Activated T-cell treated with anti-CD3 and anti-CD28 coated beads, Interleukin-2, amount 50 U/mL, for 24 hours (primary cell): ENCODE measurements at regions not wholly inside any gene's neighbourhood (a gene's known extent, or its start where the extent isn't known, plus 50 kb on each side); places are given as distances from the start of the nearest gene placed in this dataset.

ENCODE experiments used
- DNase-seq: peaks from one replicate; pipeline ENCODE4 v3.0.0-alpha.2; 2020
- H3K27ac Mint-ChIP-seq: 2 replicates; pipeline ENCODE4 v1.8.0; 2020; ENCODE audit warnings: mild to moderate bottlenecking, mixed read lengths
- H3K27me3 Mint-ChIP-seq: 2 replicates; pipeline ENCODE4 v1.8.0; 2020; ENCODE audit warnings: mixed read lengths
- H3K36me3 Mint-ChIP-seq: 2 replicates; pipeline ENCODE4 v1.8.0; 2020; ENCODE audit warnings: low read depth, mixed read lengths
- H3K4me1 Mint-ChIP-seq: 2 replicates; pipeline ENCODE4 v1.8.0; 2020; ENCODE audit warnings: low read depth, mixed read lengths
- H3K4me3 Mint-ChIP-seq: 2 replicates; pipeline ENCODE4 v1.8.0; 2020; ENCODE audit warnings: mild to moderate bottlenecking, moderate library complexity, mixed read lengths
- H3K9me3 Mint-ChIP-seq: 2 replicates; pipeline ENCODE4 v1.8.0; 2020; ENCODE audit warnings: mixed read lengths

GRCh38 chr7:67604461-67605386 lies 608.1 kb downstream of the TYW1 start:
- no peak for DNase-seq
- Mint-ChIP-seq H3K9me3 (peaks cover 22% of the 10 kb centered on the region), H3K4me3 (no peak overlapping the region), H3K36me3 (no peaks in the 10 kb centered on the region), H3K27ac (no peak overlapping the region), H3K27me3 (no peaks in the 10 kb centered on the region), H3K4me1 (no peaks in the 10 kb centered on the region)

GRCh38 chr7:67608806-67609205 lies 612.2 kb downstream of the TYW1 start:
- DNase-seq: no peak
- Mint-ChIP-seq H3K4me1 (no peaks in the 10 kb centered on the region), H3K27me3 (no peaks in the 10 kb centered on the region), H3K27ac (no peak overlapping the region), H3K36me3 (no peaks in the 10 kb centered on the region), H3K9me3 (peaks cover 26% of the 10 kb centered on the region), H3K4me3 (no peak overlapping the region)

- no peaks in the 10 kb centered on the region for H3K36me3 Mint-ChIP-seq
- peaks cover 20% of the 10 kb centered on the region for H3K9me3 Mint-ChIP-seq
- H3K27ac Mint-ChIP-seq: no peak overlapping the region
- DNase-seq: no peak
- no peaks in the 10 kb centered on the region for H3K27me3 Mint-ChIP-seq
- no peaks in the 10 kb centered on the region for H3K4me1 Mint-ChIP-seq
- no peak overlapping the region for H3K4me3 Mint-ChIP-seq
Observed at GRCh38 chr7:67610897-67611296, 614.3 kb downstream of the TYW1 start.

- H3K27ac Mint-ChIP-seq: no peak overlapping the region
- peaks cover 16% of the 10 kb centered on the region for H3K9me3 Mint-ChIP-seq
- H3K4me1 Mint-ChIP-seq: no peaks in the 10 kb centered on the region
- H3K27me3 Mint-ChIP-seq: peaks cover 4% of the 10 kb centered on the region
- DNase-seq: no peak
- H3K36me3 Mint-ChIP-seq: no peaks in the 10 kb centered on the region
- no peak overlapping the region for H3K4me3 Mint-ChIP-seq
Observed at GRCh38 chr7:67614843-67615242, 618.2 kb downstream of the TYW1 start.

GRCh38 chr7:67616517-67616916 lies 619.9 kb downstream of the TYW1 start:
- Mint-ChIP-seq H3K9me3 (peaks cover 12% of the 10 kb centered on the region), H3K27me3 (peaks cover 6% of the 10 kb centered on the region), H3K4me3 (no peak overlapping the region), H3K36me3 (no peaks in the 10 kb centered on the region), H3K27ac (no peak overlapping the region), H3K4me1 (no peaks in the 10 kb centered on the region)
- no peak for DNase-seq

- H3K4me3 Mint-ChIP-seq: no peak overlapping the region
- H3K36me3 Mint-ChIP-seq: no peaks in the 10 kb centered on the region
- DNase-seq: no peak
- H3K27me3 Mint-ChIP-seq: peaks cover 6% of the 10 kb centered on the region
- peaks cover 6% of the 10 kb centered on the region for H3K9me3 Mint-ChIP-seq
- H3K4me1 Mint-ChIP-seq: no peaks in the 10 kb centered on the region
- no peak overlapping the region for H3K27ac Mint-ChIP-seq
Observed at GRCh38 chr7:67618556-67619162, 622.0 kb downstream of the TYW1 start.

GRCh38 chr7:67619175-67619574 lies 622.5 kb downstream of the TYW1 start:
- Mint-ChIP-seq H3K9me3 (peaks cover 1% of the 10 kb centered on the region), H3K4me1 (no peaks in the 10 kb centered on the region), H3K36me3 (no peaks in the 10 kb centered on the region), H3K27ac (no peak overlapping the region), H3K4me3 (no peak overlapping the region), H3K27me3 (peaks cover 6% of the 10 kb centered on the region)
- DNase-seq: no peak

- H3K4me1 Mint-ChIP-seq: peaks cover 2% of the 10 kb centered on the region
- no peak overlapping the region for H3K4me3 Mint-ChIP-seq
- no peak for DNase-seq
- peaks cover 6% of the 10 kb centered on the region for H3K27me3 Mint-ChIP-seq
- no peak overlapping the region for H3K27ac Mint-ChIP-seq
- H3K36me3 Mint-ChIP-seq: no peaks in the 10 kb centered on the region
- H3K9me3 Mint-ChIP-seq: no peaks in the 10 kb centered on the region
Observed at GRCh38 chr7:67620216-67620933, 623.7 kb downstream of the TYW1 start.

GRCh38 chr7:67621704-67622103 lies 625.1 kb downstream of the TYW1 start:
- Mint-ChIP-seq H3K9me3 (no peaks in the 10 kb centered on the region), H3K4me3 (no peak overlapping the region), H3K27me3 (peaks cover 6% of the 10 kb centered on the region), H3K4me1 (peaks cover 4% of the 10 kb centered on the region), H3K36me3 (no peaks in the 10 kb centered on the region), H3K27ac (no peak overlapping the region)
- DNase-seq: no peak

GRCh38 chr7:67625257-67625737 lies 628.7 kb downstream of the TYW1 start:
- Mint-ChIP-seq H3K27me3 (no peaks in the 10 kb centered on the region), H3K4me1 (peaks cover 4% of the 10 kb centered on the region), H3K9me3 (no peaks in the 10 kb centered on the region), H3K4me3 (no peak overlapping the region), H3K36me3 (no peaks in the 10 kb centered on the region), H3K27ac (no peak overlapping the region)
- DNase-seq: peak; percentile 36

GRCh38 chr7:67631476-67631875 lies 634.8 kb downstream of the TYW1 start:
- Mint-ChIP-seq H3K36me3 (no peaks in the 10 kb centered on the region), H3K27ac (no peak overlapping the region), H3K27me3 (no peaks in the 10 kb centered on the region), H3K4me1 (no peaks in the 10 kb centered on the region), H3K4me3 (no peak overlapping the region), H3K9me3 (no peaks in the 10 kb centered on the region)
- DNase-seq: no peak

GRCh38 chr7:67635271-67635670 lies 638.6 kb downstream of the TYW1 start:
- Mint-ChIP-seq H3K4me3 (no peak overlapping the region), H3K27me3 (no peaks in the 10 kb centered on the region), H3K9me3 (peaks cover 5% of the 10 kb centered on the region), H3K36me3 (no peaks in the 10 kb centered on the region), H3K27ac (no peak overlapping the region), H3K4me1 (no peaks in the 10 kb centered on the region)
- DNase-seq: no peak

GRCh38 chr7:67636348-67637022 lies 639.9 kb downstream of the TYW1 start:
- Mint-ChIP-seq H3K27me3 (no peaks in the 10 kb centered on the region), H3K9me3 (peaks cover 5% of the 10 kb centered on the region), H3K36me3 (no peaks in the 10 kb centered on the region), H3K27ac (no peak overlapping the region), H3K4me1 (no peaks in the 10 kb centered on the region), H3K4me3 (no peak overlapping the region)
- no peak for DNase-seq

GRCh38 chr7:67637023-67637358 lies 640.4 kb downstream of the TYW1 start:
- Mint-ChIP-seq H3K9me3 (peaks cover 5% of the 10 kb centered on the region), H3K27me3 (no peaks in the 10 kb centered on the region), H3K27ac (no peak overlapping the region), H3K36me3 (no peaks in the 10 kb centered on the region), H3K4me3 (no peak overlapping the region), H3K4me1 (no peaks in the 10 kb centered on the region)
- no peak for DNase-seq
